Astrocyte (in vitro differentiated cells and primary cell): ENCODE measurements at regions not wholly inside any gene's neighbourhood (a gene's known extent, or its start where the extent isn't known, plus 50 kb on each side); places are given as distances from the start of the nearest gene placed in this dataset.

Experiments
- DNase-seq: peaks from one replicate; pipeline ENCODE4 v3.0.0-alpha.2; 2010; ENCODE audit warnings: low read depth
- FAIRE-seq: peaks from 2 replicates; lab custom pipeline; 2011; peaks lifted over from hg19 to GRCh38; lab: Jason Lieb, UNC
- H2AFZ ChIP-seq: 2 replicates; pipeline ENCODE4 v1.6.0; 2012; ENCODE audit warnings: low read depth, low read length, inconsistent platforms
- H3K27ac ChIP-seq: 2 replicates; pipeline ENCODE4 v1.5.1; 2011; ENCODE audit warnings: low read depth, low read length, inconsistent platforms
- H3K27me3 ChIP-seq: 2 replicates; pipeline ENCODE4 v1.6.0; 2011; ENCODE audit warnings: low read length, inconsistent platforms; ENCODE audit not compliant: insufficient read depth
- H3K36me3 ChIP-seq: 2 replicates; pipeline ENCODE4 v1.5.1; 2011; ENCODE audit warnings: low read length, inconsistent platforms; ENCODE audit not compliant: insufficient read depth
- H3K4me1 ChIP-seq: 2 replicates; pipeline ENCODE4 v1.5.1; 2011; ENCODE audit warnings: low read length, inconsistent platforms; ENCODE audit not compliant: insufficient read depth
- H3K4me2 ChIP-seq: 2 replicates; pipeline ENCODE4 v1.6.0; 2012; ENCODE audit warnings: low read length, inconsistent platforms
- H3K4me3 ChIP-seq: 2 replicates; pipeline ENCODE4 v1.5.1; 2011; ENCODE audit warnings: low read depth, mild to moderate bottlenecking, low read length, inconsistent platforms; ENCODE audit not compliant: insufficient read depth
- H3K79me2 ChIP-seq: 2 replicates; pipeline ENCODE4 v1.6.0; 2012; ENCODE audit warnings: mild to moderate bottlenecking, low read length, inconsistent platforms; ENCODE audit not compliant: insufficient read depth
- H3K9ac ChIP-seq: 2 replicates; pipeline ENCODE4 v1.6.0; 2012; ENCODE audit warnings: mild to moderate bottlenecking, low read length, inconsistent platforms
- H3K9me3 ChIP-seq: 2 replicates; pipeline ENCODE4 v1.5.1; 2012; ENCODE audit warnings: low read depth, mild to moderate bottlenecking, low read length, inconsistent platforms; ENCODE audit not compliant: insufficient read depth
- H4K20me1 ChIP-seq: 2 replicates; pipeline ENCODE4 v1.6.0; 2012; ENCODE audit warnings: low read length, inconsistent platforms; ENCODE audit not compliant: insufficient read depth
- H3K27ac Mint-ChIP-seq: one replicate; pipeline ENCODE4 v1.8.0; 2021; ENCODE audit warnings: mild to moderate bottlenecking, mixed read lengths; ENCODE audit not compliant: unreplicated experiment
- H3K27me3 Mint-ChIP-seq: one replicate; pipeline ENCODE4 v1.8.0; 2021; ENCODE audit warnings: low read depth, mixed read lengths; ENCODE audit not compliant: unreplicated experiment
- H3K36me3 Mint-ChIP-seq: one replicate; pipeline ENCODE4 v1.8.0; 2021; ENCODE audit warnings: low read depth, mixed read lengths; ENCODE audit not compliant: unreplicated experiment
- H3K4me1 Mint-ChIP-seq: one replicate; pipeline ENCODE4 v1.8.0; 2021; ENCODE audit warnings: low read depth, mixed read lengths; ENCODE audit not compliant: unreplicated experiment
- H3K4me3 Mint-ChIP-seq: one replicate; pipeline ENCODE4 v1.8.0; 2021; ENCODE audit warnings: mild to moderate bottlenecking, moderate library complexity, mixed read lengths; ENCODE audit not compliant: unreplicated experiment
- H3K9me3 Mint-ChIP-seq: one replicate; pipeline ENCODE4 v1.8.0; 2021; ENCODE audit warnings: mild to moderate bottlenecking, mixed read lengths; ENCODE audit not compliant: unreplicated experiment
- CTCF ChIP-seq: IDR thresholded peaks from 2 replicates; pipeline ENCODE4 v1.5.1; 2011; ENCODE audit warnings: low read depth, mild to moderate bottlenecking, inconsistent platforms, low read length, moderate library complexity; ENCODE audit not compliant: insufficient read depth
- EZH2 ChIP-seq: IDR thresholded peaks from 2 replicates; pipeline ENCODE4 v1.6.1; 2012; ENCODE audit warnings: mild to moderate bottlenecking, low read length, inconsistent platforms; ENCODE audit not compliant: insufficient read depth

GRCh38 chr16:26969589-26970231, 97.0 kb upstream of the C16orf82 start:
- Mint-ChIP-seq H3K4me1 (no peaks in the 10 kb centered on the region), H3K4me3 (no peak overlapping the region), H3K36me3 (no peaks in the 10 kb centered on the region), H3K27me3 (no peaks in the 10 kb centered on the region), H3K9me3 (peaks cover 5% of the 10 kb centered on the region), H3K27ac (no peak overlapping the region)
- TF ChIP-seq CTCF = no peak
- no peak for TF ChIP-seq EZH2
- DNase-seq (no peak), FAIRE-seq (no peak)
- H3K4me3 ChIP-seq = no peak overlapping the region
- no peaks in the 10 kb centered on the region for H3K36me3 ChIP-seq
- no peak overlapping the region for H3K9ac ChIP-seq
- H3K27me3 ChIP-seq = no peaks in the 10 kb centered on the region
- no peak overlapping the region for H2AFZ ChIP-seq
- H4K20me1 ChIP-seq = no peaks in the 10 kb centered on the region
- H3K27ac ChIP-seq = no peak overlapping the region
- no peaks in the 10 kb centered on the region for H3K9me3 ChIP-seq
- H3K4me2 ChIP-seq = no peak overlapping the region
- no peaks in the 10 kb centered on the region for H3K79me2 ChIP-seq
- no peaks in the 10 kb centered on the region for H3K4me1 ChIP-seq

- Mint-ChIP-seq H3K9me3 (peaks cover 4% of the 10 kb centered on the region), H3K4me1 (no peaks in the 10 kb centered on the region), H3K27ac (no peak overlapping the region), H3K36me3 (no peaks in the 10 kb centered on the region), H3K4me3 (no peak overlapping the region), H3K27me3 (peaks cover 2% of the 10 kb centered on the region)
- Histone ChIP-seq H3K79me2 (no peaks in the 10 kb centered on the region), H2AFZ (no peak overlapping the region), H3K4me2 (no peak overlapping the region), H3K36me3 (no peaks in the 10 kb centered on the region), H4K20me1 (no peaks in the 10 kb centered on the region), H3K27ac (no peak overlapping the region), H3K9me3 (no peaks in the 10 kb centered on the region), H3K27me3 (no peaks in the 10 kb centered on the region), H3K4me3 (no peak overlapping the region), H3K4me1 (no peaks in the 10 kb centered on the region), H3K9ac (no peak overlapping the region)
- no peak for TF ChIP-seq CTCF
- TF ChIP-seq EZH2 = no peak
- FAIRE-seq = no peak
- DNase-seq = no peak
Measured at GRCh38 chr16:26970292-26970691, 96.4 kb upstream of the C16orf82 start.

GRCh38 chr16:26976873-26977272, 89.9 kb upstream of the C16orf82 start:
- Mint-ChIP-seq H3K4me1 (no peaks in the 10 kb centered on the region), H3K27ac (no peak overlapping the region), H3K36me3 (no peaks in the 10 kb centered on the region), H3K27me3 (peaks cover 4% of the 10 kb centered on the region), H3K9me3 (peaks cover 6% of the 10 kb centered on the region), H3K4me3 (no peak overlapping the region)
- Histone ChIP-seq H3K79me2 (no peaks in the 10 kb centered on the region), H3K4me3 (no peak overlapping the region), H3K4me1 (peaks cover 10% of the 10 kb centered on the region), H3K9ac (no peak overlapping the region), H4K20me1 (no peaks in the 10 kb centered on the region), H3K9me3 (no peaks in the 10 kb centered on the region), H2AFZ (no peak overlapping the region), H3K27me3 (no peaks in the 10 kb centered on the region), H3K4me2 (no peak overlapping the region), H3K27ac (no peak overlapping the region), H3K36me3 (no peaks in the 10 kb centered on the region)
- DNase-seq (no peak), FAIRE-seq (no peak)
- TF ChIP-seq CTCF (no peak), EZH2 (no peak)
